Kidney epithelial cell (primary cell): ENCODE measurements at regions not wholly inside any gene's neighbourhood (a gene's known extent, or its start where the extent isn't known, plus 50 kb on each side); places are given as distances from the start of the nearest gene placed in this dataset.

Experiments used
- DNase-seq: peaks from one replicate; pipeline ENCODE4 v3.0.0-alpha.2; 2010; ENCODE audit warnings: low read depth
- H3K27me3 ChIP-seq: 2 replicates; pipeline ENCODE4 v1.6.0; 2011; ENCODE audit warnings: low read length; ENCODE audit not compliant: control insufficient read depth, insufficient read depth
- H3K36me3 ChIP-seq: 2 replicates; pipeline ENCODE4 v1.5.1; 2011; ENCODE audit warnings: low read length; ENCODE audit not compliant: control insufficient read depth, insufficient read depth
- H3K4me3 ChIP-seq: 2 replicates; pipeline ENCODE4 v1.5.1; 2011; ENCODE audit warnings: low read depth, mild to moderate bottlenecking, control low read depth, low read length
- CTCF ChIP-seq: IDR thresholded peaks from 2 replicates; pipeline ENCODE4 v1.5.1; 2011; ENCODE audit warnings: mild to moderate bottlenecking, moderate library complexity, low read length, control low read depth, inconsistent platforms; ENCODE audit not compliant: insufficient read depth, poor library complexity, severe bottlenecking

GRCh38 chrX:100120956-100121355, 289.1 kb downstream of the PCDH19 start:
- no peaks in the 10 kb centered on the region for H3K36me3 ChIP-seq
- no peak overlapping the region for H3K4me3 ChIP-seq
- no peaks in the 10 kb centered on the region for H3K27me3 ChIP-seq
- no peak for DNase-seq
- no peak for TF ChIP-seq CTCF

GRCh38 chrX:100098660-100099375, 311.3 kb downstream of the PCDH19 start:
- DNase-seq: peak; percentile 29
- Histone ChIP-seq H3K27me3 (no peaks in the 10 kb centered on the region), H3K4me3 (no peak overlapping the region), H3K36me3 (no peaks in the 10 kb centered on the region)
- no peak for TF ChIP-seq CTCF

- Histone ChIP-seq H3K27me3 (no peaks in the 10 kb centered on the region), H3K4me3 (no peak overlapping the region), H3K36me3 (no peaks in the 10 kb centered on the region)
- DNase-seq: peak; percentile 29
- no peak for TF ChIP-seq CTCF
These were observed 319.1 kb downstream of the PCDH19 start for GRCh38 chrX:100090931-100091330.

- Histone ChIP-seq H3K36me3 (no peaks in the 10 kb centered on the region), H3K4me3 (no peak overlapping the region), H3K27me3 (no peaks in the 10 kb centered on the region)
- no peak for DNase-seq
- no peak for TF ChIP-seq CTCF
These were observed 320.3 kb downstream of the PCDH19 start for GRCh38 chrX:100089724-100090123.

GRCh38 chrX:100085846-100086245, 324.2 kb downstream of the PCDH19 start:
- Histone ChIP-seq H3K4me3 (no peak overlapping the region), H3K36me3 (no peaks in the 10 kb centered on the region), H3K27me3 (no peaks in the 10 kb centered on the region)
- TF ChIP-seq CTCF: no peak
- DNase-seq: no peak

GRCh38 chrX:100083211-100083610, 326.9 kb downstream of the PCDH19 start:
- TF ChIP-seq CTCF: no peak
- H3K27me3 ChIP-seq: no peaks in the 10 kb centered on the region
- no peak overlapping the region for H3K4me3 ChIP-seq
- peak; percentile 18 for DNase-seq
- no peaks in the 10 kb centered on the region for H3K36me3 ChIP-seq
